ENCODE measurements at regions not wholly inside any gene's neighbourhood (a gene's known extent, or its start where the extent isn't known, plus 50 kb on each side); places are given as distances from the start of the nearest gene placed in this dataset.

GRCh38 chr2:120454654-120455385 is 108.9 kb downstream of the INHBB start:
- Histone ChIP-seq H3K27ac (ENCODE audit: low read depth in 1 of 2, low read length in 2 of 2) (no peak overlapping the region), H3K9me3 (ENCODE audit: control insufficient read depth in 1 of 2, insufficient read depth in 1 of 2, low read length in 2 of 2) (peaks cover 0 to 4% of the 10 kb centered on the region in 2 experiments), H3K4me3 (ENCODE audit: low read length) (no peak overlapping the region), H3K27me3 (ENCODE audit: control insufficient read depth in 1 of 2, insufficient read depth in 2 of 2, low read length in 2 of 2) (peaks cover 0 to under 1% of the 10 kb centered on the region in 2 experiments), H3K4me1 (ENCODE audit: insufficient read depth, low read length) (no peaks in the 10 kb centered on the region), H3K36me3 (ENCODE audit: insufficient read depth, low read length) (no peaks in the 10 kb centered on the region)
- Mint-ChIP-seq H3K27me3 (peaks cover 9% of the 10 kb centered on the region), H3K4me3 (no peak overlapping the region), H3K4me1 (ENCODE audit: low read depth) (no peaks in the 10 kb centered on the region), H3K9me3 (peaks cover 19% of the 10 kb centered on the region), H3K36me3 (ENCODE audit: low read depth) (no peaks in the 10 kb centered on the region), H3K27ac (no peak overlapping the region)
- DNase-seq: no peak
- ATAC-seq (ENCODE audit: poor library complexity): no peak
- ChIA-PET CTCF (no interaction called here), POLR2A (no interaction called here)
- no peak for TF ChIP-seq CTCF (IDR thresholded peaks at IDR 0.05)
- intact Hi-C loops (cut with DNase I, micrococcal nuclease): no loop called here

GRCh38 chr2:120455390-120455789 is 109.5 kb downstream of the INHBB start:
- H3K27me3 ChIP-seq (ENCODE audit: control insufficient read depth in 1 of 2, insufficient read depth in 2 of 2, low read length in 2 of 2): peaks cover 0 to 2% of the 10 kb centered on the region in 2 experiments
- H3K27ac Mint-ChIP-seq: no peak overlapping the region
- H3K27me3 Mint-ChIP-seq: peaks cover 9% of the 10 kb centered on the region
- no peak overlapping the region for H3K4me3 Mint-ChIP-seq
- no peaks in the 10 kb centered on the region for H3K4me1 Mint-ChIP-seq (ENCODE audit: low read depth)
- ATAC-seq (ENCODE audit: poor library complexity): no peak
- peaks cover 0 to 4% of the 10 kb centered on the region in 2 experiments for H3K9me3 ChIP-seq (ENCODE audit: control insufficient read depth in 1 of 2, insufficient read depth in 1 of 2, low read length in 2 of 2)
- ChIA-PET CTCF (no interaction called here), POLR2A (no interaction called here)
- H3K4me1 ChIP-seq (ENCODE audit: insufficient read depth, low read length): no peaks in the 10 kb centered on the region
- H3K36me3 ChIP-seq (ENCODE audit: insufficient read depth, low read length): no peaks in the 10 kb centered on the region
- H3K27ac ChIP-seq (ENCODE audit: low read depth in 1 of 2, low read length in 2 of 2): no peak overlapping the region
- H3K36me3 Mint-ChIP-seq (ENCODE audit: low read depth): no peaks in the 10 kb centered on the region
- DNase-seq: no peak
- intact Hi-C loops (cut with DNase I, micrococcal nuclease): no loop called here
- no peak for TF ChIP-seq CTCF (IDR thresholded peaks at IDR 0.05)
- H3K9me3 Mint-ChIP-seq: peaks cover 19% of the 10 kb centered on the region
- H3K4me3 ChIP-seq (ENCODE audit: low read length): no peak overlapping the region

- ChIA-PET POLR2A (no interaction called here), CTCF (no interaction called here)
- intact Hi-C loops (cut with DNase I, micrococcal nuclease): no loop called here
- Histone ChIP-seq H3K4me3 (ENCODE audit: low read length) (no peak overlapping the region), H3K27ac (ENCODE audit: low read depth in 1 of 2, low read length in 2 of 2) (no peak overlapping the region), H3K27me3 (ENCODE audit: control insufficient read depth in 1 of 2, insufficient read depth in 2 of 2, low read length in 2 of 2) (peaks cover 0 to 2% of the 10 kb centered on the region in 2 experiments), H3K36me3 (ENCODE audit: insufficient read depth, low read length) (no peaks in the 10 kb centered on the region), H3K9me3 (ENCODE audit: control insufficient read depth in 1 of 2, insufficient read depth in 1 of 2, low read length in 2 of 2) (peaks cover 0 to 4% of the 10 kb centered on the region in 2 experiments), H3K4me1 (ENCODE audit: insufficient read depth, low read length) (no peaks in the 10 kb centered on the region)
- no peak for TF ChIP-seq CTCF (IDR thresholded peaks at IDR 0.05)
- H3K27me3 Mint-ChIP-seq: peaks cover under 1% of the 10 kb centered on the region
- no peaks in the 10 kb centered on the region for H3K36me3 Mint-ChIP-seq (ENCODE audit: low read depth)
- H3K4me3 Mint-ChIP-seq: no peak overlapping the region
- H3K9me3 Mint-ChIP-seq: peaks cover 19% of the 10 kb centered on the region
- H3K27ac Mint-ChIP-seq: no peak overlapping the region
- DNase-seq (no peak), ATAC-seq (ENCODE audit: poor library complexity) (no peak)
- H3K4me1 Mint-ChIP-seq (ENCODE audit: low read depth): no peaks in the 10 kb centered on the region
Observed at GRCh38 chr2:120456867-120457266, 110.9 kb downstream of the INHBB start.
